ENCODE measurements at regions not wholly inside any gene's neighbourhood (a gene's known extent, or its start where the extent isn't known, plus 50 kb on each side); places are given as distances from the start of the nearest gene placed in this dataset.

GRCh38 chr11:105553025-105553424 lies 56.8 kb upstream of the GRIA4 start:
- H3K9me3 ChIP-seq (ENCODE audit: control insufficient read depth, insufficient read depth, low read length): no peaks in the 10 kb centered on the region
- H3K27me3 ChIP-seq (ENCODE audit: control insufficient read depth, insufficient read depth, low read length): no peaks in the 10 kb centered on the region
- no peaks in the 10 kb centered on the region for H3K36me3 ChIP-seq (ENCODE audit: control insufficient read depth, insufficient read depth, low read length)
- WGBS (ENCODE audit: insufficient coverage, insufficient read length): no CpG with 5 or more reads among the region's 4 CpGs
- no peak overlapping the region for H3K27ac ChIP-seq (ENCODE audit: low read length)
- no peaks in the 10 kb centered on the region for H3K4me1 ChIP-seq (ENCODE audit: control insufficient read depth, insufficient read depth, low read length)
- no peak overlapping the region for H3K4me3 ChIP-seq (ENCODE audit: low read length)
- no peak for DNase-seq (ENCODE audit: low read depth, low spot score)

- no CpG with 5 or more reads among the region's 3 CpGs for WGBS (ENCODE audit: insufficient coverage, insufficient read length)
- Histone ChIP-seq H3K4me1 (ENCODE audit: control insufficient read depth, insufficient read depth, low read length) (no peaks in the 10 kb centered on the region), H3K27me3 (ENCODE audit: control insufficient read depth, insufficient read depth, low read length) (no peaks in the 10 kb centered on the region), H3K27ac (ENCODE audit: low read length) (no peak overlapping the region), H3K9me3 (ENCODE audit: control insufficient read depth, insufficient read depth, low read length) (no peaks in the 10 kb centered on the region), H3K4me3 (ENCODE audit: low read length) (no peak overlapping the region), H3K36me3 (ENCODE audit: control insufficient read depth, insufficient read depth, low read length) (no peaks in the 10 kb centered on the region)
- DNase-seq (ENCODE audit: low read depth, low spot score): no peak
Observed at GRCh38 chr11:105548359-105548758, 61.5 kb upstream of the GRIA4 start.

GRCh38 chr11:105538588-105538987 lies 71.3 kb upstream of the GRIA4 start:
- H3K27ac ChIP-seq (ENCODE audit: low read length): no peak overlapping the region
- no peaks in the 10 kb centered on the region for H3K4me1 ChIP-seq (ENCODE audit: control insufficient read depth, insufficient read depth, low read length)
- no peak for DNase-seq (ENCODE audit: low read depth, low spot score)
- no CpG with 5 or more reads among the region's 3 CpGs for WGBS (ENCODE audit: insufficient coverage, insufficient read length)
- no peaks in the 10 kb centered on the region for H3K27me3 ChIP-seq (ENCODE audit: control insufficient read depth, insufficient read depth, low read length)
- H3K4me3 ChIP-seq (ENCODE audit: low read length): no peak overlapping the region
- H3K9me3 ChIP-seq (ENCODE audit: control insufficient read depth, insufficient read depth, low read length): no peaks in the 10 kb centered on the region
- H3K36me3 ChIP-seq (ENCODE audit: control insufficient read depth, insufficient read depth, low read length): no peaks in the 10 kb centered on the region

GRCh38 chr11:105537531-105537930 lies 72.3 kb upstream of the GRIA4 start:
- DNase-seq (ENCODE audit: low read depth, low spot score): no peak
- no peaks in the 10 kb centered on the region for H3K27me3 ChIP-seq (ENCODE audit: control insufficient read depth, insufficient read depth, low read length)
- no peaks in the 10 kb centered on the region for H3K36me3 ChIP-seq (ENCODE audit: control insufficient read depth, insufficient read depth, low read length)
- H3K4me1 ChIP-seq (ENCODE audit: control insufficient read depth, insufficient read depth, low read length): no peaks in the 10 kb centered on the region
- no peak overlapping the region for H3K4me3 ChIP-seq (ENCODE audit: low read length)
- no peak overlapping the region for H3K27ac ChIP-seq (ENCODE audit: low read length)
- H3K9me3 ChIP-seq (ENCODE audit: control insufficient read depth, insufficient read depth, low read length): no peaks in the 10 kb centered on the region
- WGBS (ENCODE audit: insufficient coverage, insufficient read length): no CpG with 5 or more reads among the region's 2 CpGs

- WGBS (ENCODE audit: insufficient coverage, insufficient read length): no CpG with 5 or more reads among the region's 3 CpGs
- DNase-seq (ENCODE audit: low read depth, low spot score): no peak
- no peaks in the 10 kb centered on the region for H3K27me3 ChIP-seq (ENCODE audit: control insufficient read depth, insufficient read depth, low read length)
- no peaks in the 10 kb centered on the region for H3K36me3 ChIP-seq (ENCODE audit: control insufficient read depth, insufficient read depth, low read length)
- H3K4me3 ChIP-seq (ENCODE audit: low read length): no peak overlapping the region
- no peaks in the 10 kb centered on the region for H3K9me3 ChIP-seq (ENCODE audit: control insufficient read depth, insufficient read depth, low read length)
- no peak overlapping the region for H3K27ac ChIP-seq (ENCODE audit: low read length)
- no peaks in the 10 kb centered on the region for H3K4me1 ChIP-seq (ENCODE audit: control insufficient read depth, insufficient read depth, low read length)
Observed at GRCh38 chr11:105524286-105524685, 85.6 kb upstream of the GRIA4 start.

- Histone ChIP-seq H3K9me3 (ENCODE audit: control insufficient read depth, insufficient read depth, low read length) (no peaks in the 10 kb centered on the region), H3K36me3 (ENCODE audit: control insufficient read depth, insufficient read depth, low read length) (no peaks in the 10 kb centered on the region), H3K4me1 (ENCODE audit: control insufficient read depth, insufficient read depth, low read length) (no peaks in the 10 kb centered on the region), H3K27me3 (ENCODE audit: control insufficient read depth, insufficient read depth, low read length) (no peaks in the 10 kb centered on the region), H3K4me3 (ENCODE audit: low read length) (no peak overlapping the region), H3K27ac (ENCODE audit: low read length) (no peak overlapping the region)
- DNase-seq (ENCODE audit: low read depth, low spot score): no peak
- WGBS (ENCODE audit: insufficient coverage, insufficient read length): no CpG with 5 or more reads among the region's 4 CpGs
Observed at GRCh38 chr11:105520706-105521345, 89.0 kb upstream of the GRIA4 start.

- H3K9me3 ChIP-seq (ENCODE audit: control insufficient read depth, insufficient read depth, low read length): no peaks in the 10 kb centered on the region
- no peak overlapping the region for H3K4me3 ChIP-seq (ENCODE audit: low read length)
- WGBS (ENCODE audit: insufficient coverage, insufficient read length): no CpG with 5 or more reads among the region's 5 CpGs
- no peak overlapping the region for H3K27ac ChIP-seq (ENCODE audit: low read length)
- DNase-seq (ENCODE audit: low read depth, low spot score): no peak
- no peaks in the 10 kb centered on the region for H3K36me3 ChIP-seq (ENCODE audit: control insufficient read depth, insufficient read depth, low read length)
- H3K27me3 ChIP-seq (ENCODE audit: control insufficient read depth, insufficient read depth, low read length): no peaks in the 10 kb centered on the region
- no peaks in the 10 kb centered on the region for H3K4me1 ChIP-seq (ENCODE audit: control insufficient read depth, insufficient read depth, low read length)
Observed at GRCh38 chr11:105507496-105508254, 102.2 kb upstream of the GRIA4 start.

- Histone ChIP-seq H3K27me3 (ENCODE audit: control insufficient read depth, insufficient read depth, low read length) (no peaks in the 10 kb centered on the region), H3K36me3 (ENCODE audit: control insufficient read depth, insufficient read depth, low read length) (no peaks in the 10 kb centered on the region), H3K9me3 (ENCODE audit: control insufficient read depth, insufficient read depth, low read length) (no peaks in the 10 kb centered on the region), H3K27ac (ENCODE audit: low read length) (no peak overlapping the region), H3K4me3 (ENCODE audit: low read length) (no peak overlapping the region), H3K4me1 (ENCODE audit: control insufficient read depth, insufficient read depth, low read length) (no peaks in the 10 kb centered on the region)
- DNase-seq (ENCODE audit: low read depth, low spot score): no peak
- WGBS (ENCODE audit: insufficient coverage, insufficient read length): no CpG with 5 or more reads among the region's 1 CpG
Observed at GRCh38 chr11:105492010-105492409, 117.9 kb upstream of the GRIA4 start.

GRCh38 chr11:105491394-105491793 lies 118.5 kb upstream of the GRIA4 start:
- Histone ChIP-seq H3K4me3 (ENCODE audit: low read length) (no peak overlapping the region), H3K27me3 (ENCODE audit: control insufficient read depth, insufficient read depth, low read length) (no peaks in the 10 kb centered on the region), H3K4me1 (ENCODE audit: control insufficient read depth, insufficient read depth, low read length) (no peaks in the 10 kb centered on the region), H3K9me3 (ENCODE audit: control insufficient read depth, insufficient read depth, low read length) (no peaks in the 10 kb centered on the region), H3K27ac (ENCODE audit: low read length) (no peak overlapping the region), H3K36me3 (ENCODE audit: control insufficient read depth, insufficient read depth, low read length) (no peaks in the 10 kb centered on the region)
- no CpG with 5 or more reads among the region's 1 CpG for WGBS (ENCODE audit: insufficient coverage, insufficient read length)
- DNase-seq (ENCODE audit: low read depth, low spot score): no peak

GRCh38 chr11:105490333-105490732 lies 119.5 kb upstream of the GRIA4 start:
- DNase-seq (ENCODE audit: low read depth, low spot score): no peak
- Histone ChIP-seq H3K27me3 (ENCODE audit: control insufficient read depth, insufficient read depth, low read length) (no peaks in the 10 kb centered on the region), H3K4me3 (ENCODE audit: low read length) (no peak overlapping the region), H3K4me1 (ENCODE audit: control insufficient read depth, insufficient read depth, low read length) (no peaks in the 10 kb centered on the region), H3K27ac (ENCODE audit: low read length) (no peak overlapping the region), H3K36me3 (ENCODE audit: control insufficient read depth, insufficient read depth, low read length) (no peaks in the 10 kb centered on the region), H3K9me3 (ENCODE audit: control insufficient read depth, insufficient read depth, low read length) (no peaks in the 10 kb centered on the region)
- no CpG with 5 or more reads among the region's 1 CpG for WGBS (ENCODE audit: insufficient coverage, insufficient read length)

GRCh38 chr11:105489446-105489845 lies 120.4 kb upstream of the GRIA4 start:
- no peaks in the 10 kb centered on the region for H3K27me3 ChIP-seq (ENCODE audit: control insufficient read depth, insufficient read depth, low read length)
- no peaks in the 10 kb centered on the region for H3K9me3 ChIP-seq (ENCODE audit: control insufficient read depth, insufficient read depth, low read length)
- H3K27ac ChIP-seq (ENCODE audit: low read length): no peak overlapping the region
- no peaks in the 10 kb centered on the region for H3K36me3 ChIP-seq (ENCODE audit: control insufficient read depth, insufficient read depth, low read length)
- no CpG with 5 or more reads among the region's 4 CpGs for WGBS (ENCODE audit: insufficient coverage, insufficient read length)
- H3K4me1 ChIP-seq (ENCODE audit: control insufficient read depth, insufficient read depth, low read length): no peaks in the 10 kb centered on the region
- no peak for DNase-seq (ENCODE audit: low read depth, low spot score)
- no peak overlapping the region for H3K4me3 ChIP-seq (ENCODE audit: low read length)

All from iPS DF 6.9 (cell line).